ENCODE measurements at regions not wholly inside any gene's neighbourhood (a gene's known extent, or its start where the extent isn't known, plus 50 kb on each side); places are given as distances from the start of the nearest gene placed in this dataset.

DNA sequence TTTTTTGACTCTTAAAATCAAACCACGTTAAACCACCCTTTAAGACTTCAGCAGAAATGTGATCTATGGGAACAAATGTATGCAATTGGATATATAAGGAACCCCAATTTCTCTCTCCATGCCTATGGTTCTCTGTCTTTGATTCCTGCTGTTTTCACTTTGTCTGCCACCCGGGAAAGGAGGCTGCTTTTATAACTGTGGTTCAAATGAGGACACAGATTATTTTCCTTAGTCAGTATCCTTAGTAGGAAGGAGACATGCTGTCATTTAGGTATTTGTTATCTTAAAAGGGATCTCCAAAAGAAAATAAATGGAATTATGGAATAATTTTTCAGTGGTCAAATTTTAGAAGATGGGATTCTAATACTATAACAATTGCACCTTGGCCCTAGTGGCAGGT lies 176.1 kb upstream of the NREP start:
- CTCF ChIA-PET = no interaction called here
- no peak for ATAC-seq
- H3K27ac Mint-ChIP-seq = no peak overlapping the region

GRCh38 chr5:111932628-111933027 lies 175.6 kb upstream of the NREP start:
- intact Hi-C loops (cut with micrococcal nuclease) = no loop called here
- DNase-seq (no peak), ATAC-seq (no peak)
- Mint-ChIP-seq H3K4me3 (no peak overlapping the region), H3K4me1 (ENCODE audit: low read depth) (no peaks in the 10 kb centered on the region), H3K36me3 (ENCODE audit: low read depth) (no peaks in the 10 kb centered on the region), H3K27me3 (no peaks in the 10 kb centered on the region), H3K9me3 (no peaks in the 10 kb centered on the region), H3K27ac (no peak overlapping the region)
- ChIA-PET POLR2A (no interaction called here), CTCF (no interaction called here)
- no peak for TF ChIP-seq CTCF (IDR thresholded peaks at IDR 0.05)

More for the DNA sequence above, 176.1 kb upstream of the NREP start:
- H3K36me3 Mint-ChIP-seq (ENCODE audit: low read depth) = no peaks in the 10 kb centered on the region
- no peak for DNase-seq
- intact Hi-C loops (cut with micrococcal nuclease) = no loop called here
- H3K4me3 Mint-ChIP-seq = no peak overlapping the region
- POLR2A ChIA-PET = no interaction called here
- no peak for TF ChIP-seq CTCF (IDR thresholded peaks at IDR 0.05)
- H3K27me3 Mint-ChIP-seq = no peaks in the 10 kb centered on the region
- no peaks in the 10 kb centered on the region for H3K9me3 Mint-ChIP-seq
- no peaks in the 10 kb centered on the region for H3K4me1 Mint-ChIP-seq (ENCODE audit: low read depth)

GRCh38 chr5:111932199-111932598 lies 175.2 kb upstream of the NREP start:
- CTCF ChIA-PET = no interaction called here
- no peak overlapping the region for H3K27ac Mint-ChIP-seq
- no peak overlapping the region for H3K4me3 Mint-ChIP-seq
- ATAC-seq (no peak), DNase-seq (no peak)
- no peaks in the 10 kb centered on the region for H3K27me3 Mint-ChIP-seq
- H3K4me1 Mint-ChIP-seq (ENCODE audit: low read depth) = no peaks in the 10 kb centered on the region
- POLR2A ChIA-PET = no interaction called here
- no peaks in the 10 kb centered on the region for H3K36me3 Mint-ChIP-seq (ENCODE audit: low read depth)
- no peaks in the 10 kb centered on the region for H3K9me3 Mint-ChIP-seq
- intact Hi-C loops (cut with micrococcal nuclease) = no loop called here
- no peak for TF ChIP-seq CTCF (IDR thresholded peaks at IDR 0.05)

DNA sequence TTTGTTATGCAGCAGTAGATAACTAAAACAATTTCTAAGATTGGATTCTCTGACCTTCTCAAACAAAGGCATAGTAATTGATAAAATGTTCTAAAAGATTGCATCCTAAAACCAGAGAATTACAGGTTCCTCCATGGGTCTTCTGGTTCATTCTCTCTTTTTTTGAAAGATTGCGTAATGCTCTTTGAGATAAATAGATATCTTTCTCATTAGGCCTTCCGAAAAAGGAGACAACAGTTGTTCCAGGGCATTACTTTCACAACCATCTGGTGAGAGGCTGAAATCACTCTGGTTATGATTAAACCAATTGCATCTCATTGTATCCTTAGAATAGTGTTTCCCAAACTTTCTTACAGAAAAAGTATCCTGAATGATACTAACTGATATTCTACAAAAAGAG lies 174.7 kb upstream of the NREP start:
- H3K36me3 Mint-ChIP-seq (ENCODE audit: low read depth) = no peaks in the 10 kb centered on the region
- H3K27ac Mint-ChIP-seq = no peak overlapping the region
- DNase-seq (no peak), ATAC-seq (no peak)
- H3K9me3 Mint-ChIP-seq = no peaks in the 10 kb centered on the region
- H3K4me1 Mint-ChIP-seq (ENCODE audit: low read depth) = no peaks in the 10 kb centered on the region
- ChIA-PET POLR2A (no interaction called here), CTCF (no interaction called here)
- intact Hi-C loops (cut with micrococcal nuclease) = no loop called here
- H3K4me3 Mint-ChIP-seq = no peak overlapping the region
- no peaks in the 10 kb centered on the region for H3K27me3 Mint-ChIP-seq
- TF ChIP-seq CTCF (IDR thresholded peaks at IDR 0.05) = no peak

- no peaks in the 10 kb centered on the region for H3K36me3 Mint-ChIP-seq (ENCODE audit: low read depth)
- ChIA-PET POLR2A (no interaction called here), CTCF (no interaction called here)
- DNase-seq (no peak), ATAC-seq (peak; percentile 30)
- H3K9me3 Mint-ChIP-seq = no peaks in the 10 kb centered on the region
- intact Hi-C loops (cut with micrococcal nuclease) = no loop called here
- no peak overlapping the region for H3K4me3 Mint-ChIP-seq
- no peaks in the 10 kb centered on the region for H3K27me3 Mint-ChIP-seq
- H3K4me1 Mint-ChIP-seq (ENCODE audit: low read depth) = no peaks in the 10 kb centered on the region
- TF ChIP-seq CTCF (IDR thresholded peaks at IDR 0.05) = no peak
- H3K27ac Mint-ChIP-seq = no peak overlapping the region
Measured at GRCh38 chr5:111930905-111931461, 174.0 kb upstream of the NREP start.
